Fibroblast of mammary gland (primary cell): ENCODE measurements at regions not wholly inside any gene's neighbourhood (a gene's known extent, or its start where the extent isn't known, plus 50 kb on each side); places are given as distances from the start of the nearest gene placed in this dataset.

Experiments
- DNase-seq: peaks from one replicate; pipeline ENCODE4 v3.0.0-alpha.2; 2010; ENCODE audit warnings: low read depth
- H3K4me3 ChIP-seq: 2 replicates; pipeline ENCODE4 v1.5.1; 2011; ENCODE audit warnings: low read depth, mild to moderate bottlenecking, low read length, moderate library complexity; ENCODE audit not compliant: control insufficient read depth
- TF ChIP-seq, protein P1 (sequence below): conservative IDR thresholded peaks from 2 replicates; pipeline ENCODE4 v1.5.1; 2011; ENCODE audit warnings: low read depth, low read length, inconsistent platforms; ENCODE audit not compliant: control insufficient read depth, insufficient read depth

DNA sequence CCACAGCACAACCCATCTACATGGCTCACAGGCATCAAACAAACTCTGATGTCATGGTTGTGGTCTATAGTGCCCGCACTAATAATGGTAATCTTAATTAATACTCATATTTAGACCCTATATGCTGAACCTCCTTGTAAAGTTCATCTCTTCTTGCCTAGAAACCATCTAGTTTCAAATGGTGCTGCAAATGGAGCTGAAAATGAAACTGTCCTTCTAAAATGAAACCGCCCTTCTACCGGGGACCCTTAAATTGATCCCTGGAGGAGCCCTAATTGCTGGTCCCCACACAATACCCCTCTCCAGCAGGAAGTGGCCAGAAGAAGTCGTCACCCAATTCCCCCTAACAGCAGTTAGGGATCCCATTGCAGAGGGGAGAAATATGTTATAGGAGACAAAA lies 612.6 kb downstream of the MRPL39 start:
- H3K4me3 ChIP-seq, result no peak overlapping the region
- TF ChIP-seq, protein P1, sequence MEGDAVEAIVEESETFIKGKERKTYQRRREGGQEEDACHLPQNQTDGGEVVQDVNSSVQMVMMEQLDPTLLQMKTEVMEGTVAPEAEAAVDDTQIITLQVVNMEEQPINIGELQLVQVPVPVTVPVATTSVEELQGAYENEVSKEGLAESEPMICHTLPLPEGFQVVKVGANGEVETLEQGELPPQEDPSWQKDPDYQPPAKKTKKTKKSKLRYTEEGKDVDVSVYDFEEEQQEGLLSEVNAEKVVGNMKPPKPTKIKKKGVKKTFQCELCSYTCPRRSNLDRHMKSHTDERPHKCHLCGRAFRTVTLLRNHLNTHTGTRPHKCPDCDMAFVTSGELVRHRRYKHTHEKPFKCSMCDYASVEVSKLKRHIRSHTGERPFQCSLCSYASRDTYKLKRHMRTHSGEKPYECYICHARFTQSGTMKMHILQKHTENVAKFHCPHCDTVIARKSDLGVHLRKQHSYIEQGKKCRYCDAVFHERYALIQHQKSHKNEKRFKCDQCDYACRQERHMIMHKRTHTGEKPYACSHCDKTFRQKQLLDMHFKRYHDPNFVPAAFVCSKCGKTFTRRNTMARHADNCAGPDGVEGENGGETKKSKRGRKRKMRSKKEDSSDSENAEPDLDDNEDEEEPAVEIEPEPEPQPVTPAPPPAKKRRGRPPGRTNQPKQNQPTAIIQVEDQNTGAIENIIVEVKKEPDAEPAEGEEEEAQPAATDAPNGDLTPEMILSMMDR, result no peak
- DNase-seq, result no peak

- H3K4me3 ChIP-seq, result no peak overlapping the region
- no peak for DNase-seq
- TF ChIP-seq, protein P1, result no peak
These were observed 617.8 kb downstream of the MRPL39 start for GRCh38 chr21:24989516-24989915.

DNA sequence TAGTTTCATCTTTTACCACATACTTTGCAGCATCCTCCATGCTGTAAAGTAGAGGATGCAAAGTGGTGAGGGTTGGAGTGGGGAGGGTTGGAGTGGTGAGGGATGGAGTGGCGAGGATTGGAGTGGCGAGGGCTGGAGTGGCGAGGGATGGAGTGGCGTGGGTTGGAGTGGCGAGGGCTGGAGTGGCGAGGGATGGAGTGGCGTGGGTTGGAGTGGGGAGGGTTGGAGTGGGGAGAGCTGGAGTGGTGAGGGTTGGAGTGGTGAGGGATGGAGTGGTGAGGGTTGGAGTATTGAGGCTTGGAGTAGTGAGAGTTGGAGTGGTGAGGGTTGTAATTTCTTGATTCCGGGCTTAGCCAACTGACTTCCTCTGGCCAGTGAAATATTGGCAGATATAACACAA lies 618.3 kb downstream of the MRPL39 start:
- no peak for DNase-seq
- TF ChIP-seq, protein P1, result no peak
- no peak overlapping the region for H3K4me3 ChIP-seq

DNA sequence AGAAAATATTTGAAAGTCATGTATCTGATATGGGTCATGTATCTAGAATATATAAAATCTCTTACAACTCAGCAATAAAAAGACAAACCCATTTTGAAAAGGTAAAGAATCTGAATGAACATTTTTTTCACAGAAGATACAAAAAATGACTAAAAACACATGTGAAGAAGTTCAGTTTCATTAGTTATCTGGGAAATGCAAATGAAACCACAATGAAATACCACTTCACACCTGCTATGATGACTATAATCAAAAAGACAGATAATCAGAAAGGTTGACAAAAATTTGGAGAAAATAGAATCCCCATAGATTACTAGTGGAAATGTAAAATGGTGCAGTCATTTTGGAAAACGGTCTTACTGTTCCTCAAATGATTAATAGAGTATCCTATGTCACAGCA lies 631.0 kb downstream of the MRPL39 start:
- DNase-seq, result no peak
- no peak overlapping the region for H3K4me3 ChIP-seq
- TF ChIP-seq, protein P1, result no peak

GRCh38 chr21:24969068-24969467 lies 638.2 kb downstream of the MRPL39 start:
- H3K4me3 ChIP-seq, result no peak overlapping the region
- DNase-seq, result no peak
- TF ChIP-seq, protein P1, result no peak

- H3K4me3 ChIP-seq, result no peak overlapping the region
- DNase-seq, result no peak
- TF ChIP-seq, protein P1, result no peak
These were observed 651.9 kb downstream of the MRPL39 start for GRCh38 chr21:24955275-24955961.

DNA sequence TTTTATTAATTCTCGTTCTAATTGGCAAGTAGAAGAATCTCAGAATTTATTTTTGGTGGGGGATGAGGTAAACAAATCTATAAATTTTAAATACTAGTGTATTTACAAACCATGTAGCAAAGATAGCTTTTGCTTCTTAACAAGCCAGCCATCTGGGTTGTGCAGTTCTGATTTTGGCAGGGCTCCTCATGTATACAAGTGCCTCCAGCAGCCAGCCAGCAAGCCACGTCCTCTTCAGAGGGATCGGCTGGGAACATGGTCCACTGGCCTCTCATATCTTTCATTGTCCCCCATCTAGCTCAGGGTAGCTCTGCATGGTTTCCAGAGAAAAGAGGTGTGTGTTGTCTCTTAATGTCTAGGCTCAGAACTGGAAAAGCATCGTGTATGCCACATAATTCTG lies 659.1 kb downstream of the MRPL39 start:
- no peak overlapping the region for H3K4me3 ChIP-seq
- TF ChIP-seq, protein P1, result no peak

More for the DNA sequence above, 659.1 kb downstream of the MRPL39 start:
- no peak for DNase-seq
